Upper lobe of left lung (tissue), 6 donors: ENCODE measurements at regions not wholly inside any gene's neighbourhood (a gene's known extent, or its start where the extent isn't known, plus 50 kb on each side); places are given as distances from the start of the nearest gene placed in this dataset.

Experiments used
- ATAC-seq, 2 donors: fragments of 200-7000 bp; cut with Tn5 transposase; one replicate each; pipeline ENCODE4 v1.9.1; 2022; ENCODE audit warnings: mild to moderate bottlenecking in 2 of 2, moderate library complexity in 2 of 2; ENCODE audit not compliant: low FRiP score in 2 of 2
- DNase-seq, 2 donors: peaks; one replicate each; pipeline ENCODE4 v3.0.0-alpha.2; 2019 to 2020
- H3K27ac ChIP-seq, 4 donors: fragments of 200-600 bp; sonication (generic); one replicate each; pipeline ENCODE4 v1.5.1; 2016 to 2019
- H3K27me3 ChIP-seq, 4 donors: fragments of 200-600 bp; sonication (generic); one replicate each; pipeline ENCODE4 v1.5.1; 2017 to 2019
- H3K36me3 ChIP-seq, 4 donors: fragments of 200-600 bp; sonication (generic); one replicate each; pipeline ENCODE4 v1.5.1; 2016 to 2019
- H3K4me1 ChIP-seq, 4 donors: fragments of 200-600 bp; sonication (generic); one replicate each; pipeline ENCODE4 v1.5.1; 2018 to 2019
- H3K4me3 ChIP-seq, 4 donors: fragments of 200-600 bp; sonication (generic); one replicate each; pipeline ENCODE4 v1.5.1; 2017 to 2019; ENCODE audit warnings: mild to moderate bottlenecking in 2 of 4, moderate library complexity in 1 of 4
- H3K9me3 ChIP-seq, 4 donors: fragments of 200-600 bp; sonication (generic); one replicate each; pipeline ENCODE4 v1.5.1; 2018 to 2019
- EP300 ChIP-seq, 4 donors: sonication (generic); formaldehyde crosslinking; IDR thresholded peaks; one replicate each; pipeline ENCODE4 v1.5.1; 2017; ENCODE audit warnings: antibody characterized with exemption in 4 of 4, control low read depth in 2 of 4
- POLR2A ChIP-seq, 4 donors: fragments of 450-650 bp; IDR thresholded peaks; one replicate each; pipeline ENCODE4 v1.5.1; 2016 to 2017; ENCODE audit warnings: antibody characterized with exemption in 4 of 4, mild to moderate bottlenecking in 2 of 4
- POLR2AphosphoS5 ChIP-seq, 2 donors: sonication (generic); formaldehyde crosslinking; IDR thresholded peaks; one replicate each; pipeline ENCODE4 v1.5.1; 2017; ENCODE audit warnings: antibody characterized with exemption in 2 of 2
- WGBS, 2 donors: methylation state at CpG; one replicate each; pipeline ENCODE4 v1.1.5; 2017 to 2018; 5-methylcytosine and 5-hydroxymethylcytosine counted together
- TF ChIP-seq, protein P1 (sequence below), 6 experiments: fragments of 450-650 bp in 4 of 6; fragments of 200-600 bp in 2 of 6; sonication (generic) in 2 of 6; IDR thresholded peaks; one replicate each; pipeline ENCODE4 v1.5.1; 2016 to 2019; ENCODE audit warnings: antibody characterized with exemption in 6 of 6
- donor health status: DM: no; HTN: no; CAD: no; lungs with moderate emphysema.
- donor health status: DM: no; HTN: yes; CAD: no; lungs with severe emphysema.

DNA sequence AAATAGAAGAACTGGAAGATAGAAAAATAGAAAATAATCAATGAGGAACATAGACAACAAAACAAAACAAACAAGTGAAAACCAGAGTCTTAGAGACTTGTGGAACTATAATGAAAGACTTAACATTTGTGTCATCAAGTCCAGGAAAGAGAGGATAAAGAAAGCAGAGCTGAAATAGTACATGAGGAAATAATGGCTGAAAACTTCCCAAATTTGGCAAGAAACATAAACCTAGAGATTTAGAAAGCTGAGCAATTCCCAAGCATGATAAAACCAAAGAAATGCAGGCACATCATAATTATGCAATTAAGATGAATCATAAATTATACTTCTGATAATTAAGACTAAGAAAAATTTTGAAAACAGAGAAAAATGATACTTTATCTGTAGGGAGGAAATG, 614.5 kb downstream of the ETS1 start:
- no peaks in the 10 kb centered on the region for H3K4me1 ChIP-seq
- H3K27me3 ChIP-seq = no peaks in the 10 kb centered on the region
- H3K4me3 ChIP-seq = no peak overlapping the region
- H3K27ac ChIP-seq = no peak overlapping the region
- H3K36me3 ChIP-seq = no peaks in the 10 kb centered on the region
- H3K9me3 ChIP-seq = peaks cover 0 to 8% (median 2%) of the 10 kb centered on the region in 4 donors
- ATAC-seq = no peak
- TF ChIP-seq, protein P1, sequence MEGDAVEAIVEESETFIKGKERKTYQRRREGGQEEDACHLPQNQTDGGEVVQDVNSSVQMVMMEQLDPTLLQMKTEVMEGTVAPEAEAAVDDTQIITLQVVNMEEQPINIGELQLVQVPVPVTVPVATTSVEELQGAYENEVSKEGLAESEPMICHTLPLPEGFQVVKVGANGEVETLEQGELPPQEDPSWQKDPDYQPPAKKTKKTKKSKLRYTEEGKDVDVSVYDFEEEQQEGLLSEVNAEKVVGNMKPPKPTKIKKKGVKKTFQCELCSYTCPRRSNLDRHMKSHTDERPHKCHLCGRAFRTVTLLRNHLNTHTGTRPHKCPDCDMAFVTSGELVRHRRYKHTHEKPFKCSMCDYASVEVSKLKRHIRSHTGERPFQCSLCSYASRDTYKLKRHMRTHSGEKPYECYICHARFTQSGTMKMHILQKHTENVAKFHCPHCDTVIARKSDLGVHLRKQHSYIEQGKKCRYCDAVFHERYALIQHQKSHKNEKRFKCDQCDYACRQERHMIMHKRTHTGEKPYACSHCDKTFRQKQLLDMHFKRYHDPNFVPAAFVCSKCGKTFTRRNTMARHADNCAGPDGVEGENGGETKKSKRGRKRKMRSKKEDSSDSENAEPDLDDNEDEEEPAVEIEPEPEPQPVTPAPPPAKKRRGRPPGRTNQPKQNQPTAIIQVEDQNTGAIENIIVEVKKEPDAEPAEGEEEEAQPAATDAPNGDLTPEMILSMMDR (IDR thresholded peaks at IDR 0.05) = no peak
- TF ChIP-seq POLR2AphosphoS5 (IDR thresholded peaks at IDR 0.05) (no peak), EP300 (IDR thresholded peaks at IDR 0.05) (no peak), POLR2A (IDR thresholded peaks at IDR 0.05) (no peak)
- DNase-seq = no peak

- no peaks in the 10 kb centered on the region for H3K9me3 ChIP-seq
- no peaks in the 10 kb centered on the region for H3K4me1 ChIP-seq
- 92 to 98% methylated on average over 5 of the region's 5 CpGs for WGBS, 2 donors
- no peak for TF ChIP-seq EP300 (IDR thresholded peaks at IDR 0.05)
- no peak overlapping the region for H3K27ac ChIP-seq
- no peak for DNase-seq
- no peak overlapping the region for H3K4me3 ChIP-seq
- ATAC-seq = no peak
- no peaks in the 10 kb centered on the region for H3K36me3 ChIP-seq
- H3K27me3 ChIP-seq = no peaks in the 10 kb centered on the region
Observed at GRCh38 chr11:127971448-127971847, 615.9 kb downstream of the ETS1 start.

GRCh38 chr11:127966821-127967220, 620.5 kb downstream of the ETS1 start:
- WGBS, 2 donors = 84 to 97% methylated on average over 1 of the region's 1 CpG
- DNase-seq = no peak
- Histone ChIP-seq H3K27me3 (no peaks in the 10 kb centered on the region), H3K4me3 (no peak overlapping the region), H3K27ac (no peak overlapping the region), H3K36me3 (no peaks in the 10 kb centered on the region), H3K9me3 (no peaks in the 10 kb centered on the region), H3K4me1 (no peaks in the 10 kb centered on the region)
- TF ChIP-seq EP300 (IDR thresholded peaks at IDR 0.05) (no peak), POLR2A (IDR thresholded peaks at IDR 0.05) (no peak), POLR2AphosphoS5 (IDR thresholded peaks at IDR 0.05) (no peak)
- TF ChIP-seq, protein P1 (IDR thresholded peaks at IDR 0.05) = no peak
- ATAC-seq = no peak

DNA sequence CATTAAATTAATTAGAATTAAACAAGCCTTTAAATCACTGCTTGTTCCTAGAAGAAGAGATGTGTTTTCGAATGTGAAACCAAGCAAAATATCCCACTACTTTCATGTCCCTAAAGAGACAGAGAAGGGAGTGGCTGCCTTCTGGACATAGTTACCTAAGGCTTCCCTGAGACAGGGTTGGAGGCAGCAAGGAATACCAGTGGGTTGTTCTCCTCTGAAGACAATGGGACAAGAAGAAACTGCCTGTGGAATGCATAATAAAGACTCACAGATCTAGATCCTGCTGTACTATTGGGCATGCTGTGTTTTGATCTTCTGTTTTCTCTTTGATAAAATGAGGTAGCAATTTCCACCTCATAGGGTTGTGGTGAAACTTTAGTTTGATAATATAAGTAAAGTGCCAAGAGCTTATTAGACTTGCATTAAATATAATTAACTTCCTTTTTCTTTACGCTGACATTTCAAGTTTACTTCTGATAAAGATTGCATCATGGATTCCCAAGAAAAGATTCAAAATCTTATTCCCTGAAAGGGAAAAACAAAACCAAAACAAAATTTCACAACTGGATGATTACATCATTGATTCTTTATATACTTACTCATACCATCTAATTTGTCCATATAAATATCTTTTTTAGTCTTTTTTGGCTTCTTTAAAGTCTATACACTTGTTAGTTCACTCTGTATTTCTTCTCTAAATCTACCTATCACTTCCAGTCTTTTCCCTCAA, 621.3 kb downstream of the ETS1 start:
- WGBS, 2 donors = 76 to 81% methylated on average over 2 of the region's 2 CpGs
- Histone ChIP-seq H3K27ac (no peak overlapping the region), H3K4me3 (no peak overlapping the region), H3K36me3 (no peaks in the 10 kb centered on the region), H3K9me3 (no peaks in the 10 kb centered on the region), H3K27me3 (no peaks in the 10 kb centered on the region), H3K4me1 (no peaks in the 10 kb centered on the region)
- TF ChIP-seq POLR2AphosphoS5 (IDR thresholded peaks at IDR 0.05) = no peak
- TF ChIP-seq, protein P1 (IDR thresholded peaks at IDR 0.05) = no peak
- no peak for TF ChIP-seq POLR2A (IDR thresholded peaks at IDR 0.05)
- no peak for TF ChIP-seq EP300 (IDR thresholded peaks at IDR 0.05)
- DNase-seq = no peak
- ATAC-seq = no peak

DNA sequence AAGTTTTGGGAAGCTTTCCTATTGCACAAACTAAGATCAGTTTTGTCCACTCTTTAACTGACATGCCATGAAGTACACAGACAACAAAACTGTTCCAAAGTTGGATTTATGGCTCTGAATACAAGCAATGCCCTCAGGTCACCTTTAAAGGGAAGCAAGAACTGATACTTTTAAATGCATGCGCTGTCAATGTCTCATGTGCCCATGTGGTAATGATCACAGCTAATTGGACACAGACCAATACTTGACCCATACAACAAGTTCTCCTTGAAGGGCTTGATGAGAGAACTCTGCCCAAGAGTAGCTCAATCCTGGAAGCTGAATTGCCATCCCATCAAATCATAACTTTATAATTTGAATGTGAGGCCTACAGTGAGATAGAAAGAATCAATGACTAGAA, 624.9 kb downstream of the ETS1 start:
- no peak for ATAC-seq
- 91 to 96% methylated on average over 1 of the region's 1 CpG for WGBS, 2 donors
- no peaks in the 10 kb centered on the region for H3K36me3 ChIP-seq
- H3K27ac ChIP-seq = no peak overlapping the region
- no peak overlapping the region for H3K4me3 ChIP-seq
- no peaks in the 10 kb centered on the region for H3K4me1 ChIP-seq
- no peak for DNase-seq
- no peak for TF ChIP-seq POLR2A (IDR thresholded peaks at IDR 0.05)
- no peak for TF ChIP-seq POLR2AphosphoS5 (IDR thresholded peaks at IDR 0.05)
- TF ChIP-seq, protein P1 (IDR thresholded peaks at IDR 0.05) = no peak
- no peak for TF ChIP-seq EP300 (IDR thresholded peaks at IDR 0.05)
- H3K9me3 ChIP-seq = no peaks in the 10 kb centered on the region
- no peaks in the 10 kb centered on the region for H3K27me3 ChIP-seq
